Panc1 (cell line): ENCODE measurements at regions not wholly inside any gene's neighbourhood (a gene's known extent, or its start where the extent isn't known, plus 50 kb on each side); places are given as distances from the start of the nearest gene placed in this dataset.

Source experiments
- ATAC-seq: fragments of 200-7000 bp; cut with Tn5 transposase; 2 replicates; pipeline ENCODE4 v1.9.1; 2020; ENCODE audit warnings: mild to moderate bottlenecking, moderate library complexity
- BruUV-seq: library from RNA; stranded (reverse); fragments of 400-500 nt; replicated peaks from 2 replicates; lab custom pipeline; 2021; lab: Mats Ljungman, UMichigan
- CTCF ChIA-PET: fragments of 300-600 bp; sonication (Branson Sonifier 250); formaldehyde crosslinking; loops from one replicate; lab custom pipeline; 2022; ENCODE audit warnings: antibody characterized with exemption; lab: Charles Lee
- POLR2A ChIA-PET: fragments of 300-600 bp; sonication (Branson Sonifier 250); formaldehyde crosslinking; loops from one replicate; lab custom pipeline; 2022; ENCODE audit warnings: antibody characterized with exemption; lab: Charles Lee
- DNase-seq: peaks from one replicate; pipeline ENCODE4 v3.0.0-alpha.2; 2010; ENCODE audit warnings: low read depth, low spot score
- H3K27ac ChIP-seq: 2 replicates; pipeline ENCODE4 v1.5.1; 2011; ENCODE audit warnings: mild to moderate bottlenecking, low read length, inconsistent platforms
- H3K27me3 ChIP-seq: fragments of 200-500 bp; sonication (Bioruptor generic); 2 replicates; pipeline ENCODE4 v1.6.0; 2014; ENCODE audit warnings: low read length, inconsistent platforms; ENCODE audit not compliant: control insufficient read depth, insufficient read depth
- H3K36me3 ChIP-seq: fragments of 200-500 bp; sonication (Bioruptor generic); 2 replicates; pipeline ENCODE4 v1.5.1; 2014; ENCODE audit warnings: inconsistent platforms, mild to moderate bottlenecking, low read length, moderate library complexity; ENCODE audit not compliant: control insufficient read depth, insufficient read depth
- H3K4me1 ChIP-seq: 2 replicates; pipeline ENCODE4 v1.5.1; 2011; ENCODE audit warnings: inconsistent platforms, mild to moderate bottlenecking, low read length, moderate library complexity; ENCODE audit not compliant: control insufficient read depth, insufficient read depth
- H3K4me3 ChIP-seq, 2 experiments: 2 replicates each; pipeline ENCODE4 v1.5.1; 2011 to 2012; ENCODE audit warnings: low read depth in 2 of 2, low read length in 2 of 2, mild to moderate bottlenecking in 2 of 2, inconsistent platforms in 1 of 2, moderate library complexity in 1 of 2
- H3K9me3 ChIP-seq: fragments of 200-500 bp; sonication (Bioruptor generic); 2 replicates; pipeline ENCODE4 v1.5.1; 2014; ENCODE audit warnings: low read depth, mild to moderate bottlenecking, inconsistent platforms, low read length, moderate library complexity; ENCODE audit not compliant: control insufficient read depth, insufficient read depth
- CTCF ChIP-seq: fragments of 450-650 bp; IDR thresholded peaks from 2 replicates; pipeline ENCODE4 v1.5.1; 2017; ENCODE audit warnings: mild to moderate bottlenecking
- POLR2AphosphoS5 ChIP-seq: IDR thresholded peaks from 2 replicates; pipeline ENCODE4 v1.6.1; 2012; ENCODE audit warnings: mild to moderate bottlenecking, low read depth, low read length, moderate library complexity
- REST ChIP-seq, 2 experiments: IDR thresholded peaks; 2 replicates each; pipeline ENCODE4 v1.6.1; 2011 to 2012; ENCODE audit warnings: low read depth in 2 of 2, control low read depth in 1 of 2, low read length in 1 of 2, mild to moderate bottlenecking in 1 of 2, moderate library complexity in 1 of 2; ENCODE audit not compliant: insufficient read depth in 1 of 2
- SIN3A ChIP-seq: IDR thresholded peaks from 2 replicates; pipeline ENCODE4 v1.6.1; 2012; ENCODE audit warnings: low read depth, mild to moderate bottlenecking, low read length, moderate library complexity, borderline replicate concordance; ENCODE audit not compliant: insufficient read depth
- TCF7L2 ChIP-seq: IDR thresholded peaks from 2 replicates; pipeline ENCODE4 v1.6.1; 2011; ENCODE audit warnings: mild to moderate bottlenecking, low read depth, low read length, inconsistent platforms
- in situ Hi-C: cut with HindIII; loops from 2 replicates; pipeline ENCODE4 v1.10.0; 2016; ENCODE audit warnings: low sequenced_read_pairs, low pct_unique_long_range_greater_than_20kb
- intact Hi-C: fragments of 100-400 bp; cut with micrococcal nuclease; formaldehyde crosslinking; loops from one replicate; pipeline ENCODE4 v1.10.0; 2022; ENCODE audit not compliant: unreplicated experiment

- in situ Hi-C loops (no loop called here), intact Hi-C loops (no loop called here)
- no peak for TF ChIP-seq SIN3A
- no peak for TF ChIP-seq REST (IDR thresholded peaks at IDR 0.05; ENCODE audit: insufficient read depth in 1 of 2, low read depth in 2 of 2, low read length in 1 of 2)
- no peak for TF ChIP-seq CTCF
- TF ChIP-seq POLR2AphosphoS5 = no peak
- TF ChIP-seq TCF7L2 = no peak
- H3K27ac ChIP-seq = no peak overlapping the region
- H3K27me3 ChIP-seq = no peaks in the 10 kb centered on the region
- H3K36me3 ChIP-seq = no peaks in the 10 kb centered on the region
- CTCF ChIA-PET = no interaction called here
- no peaks in the 10 kb centered on the region for H3K9me3 ChIP-seq
- POLR2A ChIA-PET = no interaction called here
- H3K4me3 ChIP-seq = no peak overlapping the region
- DNase-seq (no peak), ATAC-seq (no peak)
- BruUV-seq = no TSS peak
- no peaks in the 10 kb centered on the region for H3K4me1 ChIP-seq
Observed at GRCh38 chr7:117974891-117975290, 101.7 kb upstream of the CTTNBP2 start.

- ATAC-seq (no peak), DNase-seq (no peak)
- BruUV-seq = no TSS peak
- no peaks in the 10 kb centered on the region for H3K27me3 ChIP-seq
- in situ Hi-C loops (no loop called here), intact Hi-C loops (no loop called here)
- ChIA-PET POLR2A (no interaction called here), CTCF (no interaction called here)
- H3K4me1 ChIP-seq = no peaks in the 10 kb centered on the region
- H3K27ac ChIP-seq = no peak overlapping the region
- H3K9me3 ChIP-seq = no peaks in the 10 kb centered on the region
- H3K36me3 ChIP-seq = no peaks in the 10 kb centered on the region
- H3K4me3 ChIP-seq = no peak overlapping the region
- no peak for TF ChIP-seq TCF7L2
- no peak for TF ChIP-seq POLR2AphosphoS5
Observed at GRCh38 chr7:117975476-117975875, 102.2 kb upstream of the CTTNBP2 start.

- no peaks in the 10 kb centered on the region for H3K27me3 ChIP-seq
- no TSS peak for BruUV-seq
- no peak for ATAC-seq
- DNase-seq = no peak
- POLR2A ChIA-PET = no interaction called here
- intact Hi-C loops = no loop called here
- no peak overlapping the region for H3K27ac ChIP-seq
- no peaks in the 10 kb centered on the region for H3K36me3 ChIP-seq
- H3K4me3 ChIP-seq = no peak overlapping the region
- TF ChIP-seq TCF7L2 (no peak), REST (IDR thresholded peaks at IDR 0.05; ENCODE audit: insufficient read depth in 1 of 2, low read depth in 2 of 2, low read length in 1 of 2) (no peak), POLR2AphosphoS5 (no peak), SIN3A (no peak), CTCF (no peak)
- H3K9me3 ChIP-seq = no peaks in the 10 kb centered on the region
- CTCF ChIA-PET = no interaction called here
- in situ Hi-C loops = no loop called here
- H3K4me1 ChIP-seq = no peaks in the 10 kb centered on the region
Observed at GRCh38 chr7:117979954-117980497, 106.8 kb upstream of the CTTNBP2 start.
